Karpas-422 (cell line): ENCODE measurements at regions not wholly inside any gene's neighbourhood (a gene's known extent, or its start where the extent isn't known, plus 50 kb on each side); places are given as distances from the start of the nearest gene placed in this dataset.

ENCODE experiments used
- DNase-seq: peaks from one replicate; pipeline ENCODE4 v3.0.0-alpha.2; 2015
- H2AFZ ChIP-seq: fragments of 200-600 bp; sonication (generic); 2 replicates; pipeline ENCODE4 v1.6.1; 2014; ENCODE audit warnings: antibody characterized with exemption, low read length, mixed read lengths
- H3K27ac ChIP-seq: fragments of 200-600 bp; sonication (generic); 2 replicates; pipeline ENCODE4 v1.5.1; 2014; ENCODE audit warnings: mild to moderate bottlenecking, low read length, moderate library complexity
- H3K27me3 ChIP-seq: fragments of 200-600 bp; sonication (generic); 2 replicates; pipeline ENCODE4 v1.6.1; 2014; ENCODE audit warnings: low read length, mixed read lengths
- H3K36me3 ChIP-seq: fragments of 200-600 bp; sonication (generic); 2 replicates; pipeline ENCODE4 v1.6.1; 2014; ENCODE audit warnings: low read length, mixed read lengths; ENCODE audit not compliant: insufficient read depth
- H3K4me1 ChIP-seq: fragments of 200-600 bp; sonication (generic); 2 replicates; pipeline ENCODE4 v1.6.1; 2014; ENCODE audit warnings: mild to moderate bottlenecking, low read length, mixed read lengths
- H3K4me2 ChIP-seq: fragments of 200-600 bp; sonication (generic); 2 replicates; pipeline ENCODE4 v1.6.1; 2014; ENCODE audit warnings: low read length, low read depth, mild to moderate bottlenecking; ENCODE audit not compliant: poor library complexity, severe bottlenecking
- H3K4me3 ChIP-seq: fragments of 200-600 bp; sonication (generic); 2 replicates; pipeline ENCODE4 v1.5.1; 2014; ENCODE audit warnings: mild to moderate bottlenecking, antibody characterized with exemption, low read length, mixed read lengths
- H3K79me2 ChIP-seq: fragments of 200-600 bp; sonication (generic); 2 replicates; pipeline ENCODE4 v1.6.1; 2014; ENCODE audit warnings: mild to moderate bottlenecking, low read length, mixed read lengths
- H3K9ac ChIP-seq: fragments of 200-600 bp; sonication (generic); 2 replicates; pipeline ENCODE4 v1.6.0; 2014; ENCODE audit warnings: low read length
- H3K9me2 ChIP-seq: fragments of 200-600 bp; sonication (generic), shearing (Covaris generic); replicated peaks from 2 replicates; pipeline ENCODE4 v1.6.0; 2014; ENCODE audit warnings: mild to moderate bottlenecking, low read length, moderate library complexity; ENCODE audit not compliant: insufficient read depth
- H3K9me3 ChIP-seq: fragments of 300-700, 200-600 bp; sonication (generic); 2 replicates; pipeline ENCODE4 v1.6.1; 2014; ENCODE audit warnings: low read length, mixed read lengths
- H4K20me1 ChIP-seq: fragments of 200-600 bp; sonication (generic); 2 replicates; pipeline ENCODE4 v1.6.1; 2014; ENCODE audit warnings: mild to moderate bottlenecking, antibody characterized with exemption, low read length, low read depth; ENCODE audit not compliant: insufficient read depth

DNA sequence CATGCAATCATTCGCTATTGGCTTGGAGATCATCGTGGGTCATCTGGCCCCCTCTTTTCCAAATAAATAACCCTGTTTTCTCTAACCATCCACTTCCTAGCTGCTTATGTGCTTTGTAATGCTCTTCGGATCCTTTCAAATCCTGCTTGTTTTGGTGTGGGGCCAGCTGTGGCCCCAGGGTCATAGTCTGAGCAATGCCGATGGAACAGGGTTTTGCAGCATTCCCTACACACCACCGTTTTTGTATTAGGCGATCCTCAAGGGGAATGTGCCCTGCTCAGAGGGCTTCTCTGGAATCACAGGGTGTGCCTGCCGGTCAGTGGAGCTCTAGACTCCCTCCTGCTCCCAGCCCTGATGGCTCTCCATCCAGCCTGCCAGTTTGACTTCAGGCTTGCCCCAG, 78.1 kb upstream of the NRXN3 start:
- H3K4me2 ChIP-seq: no peak overlapping the region
- H4K20me1 ChIP-seq: no peaks in the 10 kb centered on the region
- H3K4me1 ChIP-seq: no peaks in the 10 kb centered on the region
- H3K36me3 ChIP-seq: no peaks in the 10 kb centered on the region
- H3K9me2 ChIP-seq: no peaks in the 10 kb centered on the region
- H3K9ac ChIP-seq: no peak overlapping the region
- H3K9me3 ChIP-seq: no peaks in the 10 kb centered on the region
- no peaks in the 10 kb centered on the region for H3K79me2 ChIP-seq
- 0 out of 2 replicates have a peak, but pooled peaks cover 2% of the 10 kb centered on the region for H3K27me3 ChIP-seq
- no peak overlapping the region for H2AFZ ChIP-seq
- DNase-seq: no peak
- no peak overlapping the region for H3K27ac ChIP-seq
- H3K4me3 ChIP-seq: no peak overlapping the region

GRCh38 chr14:78103271-78103670, 66.9 kb upstream of the NRXN3 start:
- H3K9ac ChIP-seq: no peak overlapping the region
- no peaks in the 10 kb centered on the region for H3K36me3 ChIP-seq
- no peak for DNase-seq
- H3K79me2 ChIP-seq: no peaks in the 10 kb centered on the region
- no peaks in the 10 kb centered on the region for H3K9me3 ChIP-seq
- no peak overlapping the region for H3K4me2 ChIP-seq
- no peaks in the 10 kb centered on the region for H3K9me2 ChIP-seq
- H3K4me1 ChIP-seq: no peaks in the 10 kb centered on the region
- H2AFZ ChIP-seq: no peak overlapping the region
- H4K20me1 ChIP-seq: no peaks in the 10 kb centered on the region
- no peaks in the 10 kb centered on the region for H3K27me3 ChIP-seq
- no peak overlapping the region for H3K27ac ChIP-seq
- no peak overlapping the region for H3K4me3 ChIP-seq

DNA sequence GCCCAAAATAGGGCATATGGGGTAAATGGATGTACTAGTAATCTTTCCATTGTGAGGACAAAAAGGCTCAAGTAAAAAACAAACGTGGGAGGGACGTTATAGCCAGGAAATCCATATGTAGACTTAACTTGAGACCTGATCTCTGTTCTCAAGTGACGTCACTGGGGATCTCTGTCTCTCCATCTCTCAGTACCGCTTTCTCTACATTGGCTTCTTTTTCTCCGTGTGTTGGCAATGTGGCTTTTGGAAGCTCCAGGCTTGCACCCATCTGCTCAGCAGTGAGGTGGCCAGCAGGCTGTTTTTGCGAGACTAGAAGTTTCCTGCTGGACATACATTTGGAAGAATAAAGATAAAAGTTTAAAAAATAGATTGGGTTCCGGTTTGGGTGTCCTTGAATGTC, 66.0 kb upstream of the NRXN3 start:
- no peaks in the 10 kb centered on the region for H3K79me2 ChIP-seq
- no peak overlapping the region for H3K4me3 ChIP-seq
- no peak overlapping the region for H3K27ac ChIP-seq
- no peaks in the 10 kb centered on the region for H3K27me3 ChIP-seq
- H3K4me1 ChIP-seq: no peaks in the 10 kb centered on the region
- no peak overlapping the region for H3K4me2 ChIP-seq
- no peak overlapping the region for H3K9ac ChIP-seq
- H4K20me1 ChIP-seq: no peaks in the 10 kb centered on the region
- no peak overlapping the region for H2AFZ ChIP-seq
- DNase-seq: no peak
- no peaks in the 10 kb centered on the region for H3K9me2 ChIP-seq
- no peaks in the 10 kb centered on the region for H3K36me3 ChIP-seq
- H3K9me3 ChIP-seq: no peaks in the 10 kb centered on the region

- Histone ChIP-seq H3K4me2 (no peak overlapping the region), H3K27me3 (no peaks in the 10 kb centered on the region), H3K9me3 (no peaks in the 10 kb centered on the region), H3K79me2 (no peaks in the 10 kb centered on the region), H2AFZ (no peak overlapping the region), H3K9ac (no peak overlapping the region), H3K36me3 (no peaks in the 10 kb centered on the region), H4K20me1 (no peaks in the 10 kb centered on the region), H3K4me1 (no peaks in the 10 kb centered on the region), H3K27ac (no peak overlapping the region), H3K9me2 (no peaks in the 10 kb centered on the region), H3K4me3 (no peak overlapping the region)
- no peak for DNase-seq
These were observed 65.5 kb upstream of the NRXN3 start for GRCh38 chr14:78104655-78105054.

- no peaks in the 10 kb centered on the region for H3K27me3 ChIP-seq
- no peak overlapping the region for H3K4me2 ChIP-seq
- no peaks in the 10 kb centered on the region for H3K9me2 ChIP-seq
- no peaks in the 10 kb centered on the region for H3K9me3 ChIP-seq
- H3K36me3 ChIP-seq: no peaks in the 10 kb centered on the region
- H2AFZ ChIP-seq: no peak overlapping the region
- no peaks in the 10 kb centered on the region for H3K4me1 ChIP-seq
- H3K27ac ChIP-seq: no peak overlapping the region
- H4K20me1 ChIP-seq: no peaks in the 10 kb centered on the region
- no peak overlapping the region for H3K9ac ChIP-seq
- no peaks in the 10 kb centered on the region for H3K79me2 ChIP-seq
- H3K4me3 ChIP-seq: no peak overlapping the region
- no peak for DNase-seq
These were observed 63.8 kb upstream of the NRXN3 start for GRCh38 chr14:78106381-78106780.

DNA sequence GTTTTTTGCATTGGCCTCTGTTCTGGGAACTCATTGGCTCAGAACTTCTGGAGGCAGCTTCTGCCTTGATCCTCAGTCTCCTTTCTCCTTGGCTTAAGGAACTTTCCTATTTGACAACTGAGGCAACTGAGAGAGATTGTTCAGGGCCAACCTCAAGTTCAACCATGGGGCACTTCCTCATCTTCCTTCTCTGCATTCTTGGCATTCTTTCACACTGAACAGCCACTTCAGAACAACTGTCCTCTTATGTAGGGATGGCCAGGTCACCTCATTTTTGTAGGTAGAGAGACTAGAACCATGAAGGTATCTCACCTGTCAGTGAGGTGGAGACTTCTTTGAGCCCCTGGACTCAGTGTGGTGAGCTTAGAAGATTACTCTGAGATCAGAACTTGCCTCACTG, 63.0 kb upstream of the NRXN3 start:
- DNase-seq: no peak
- Histone ChIP-seq H3K4me2 (no peak overlapping the region), H3K27ac (no peak overlapping the region), H3K79me2 (no peaks in the 10 kb centered on the region), H3K4me3 (no peak overlapping the region), H4K20me1 (no peaks in the 10 kb centered on the region), H3K27me3 (no peaks in the 10 kb centered on the region), H3K9me3 (no peaks in the 10 kb centered on the region), H3K9me2 (no peaks in the 10 kb centered on the region), H3K4me1 (no peaks in the 10 kb centered on the region), H2AFZ (no peak overlapping the region), H3K36me3 (no peaks in the 10 kb centered on the region), H3K9ac (no peak overlapping the region)

DNA sequence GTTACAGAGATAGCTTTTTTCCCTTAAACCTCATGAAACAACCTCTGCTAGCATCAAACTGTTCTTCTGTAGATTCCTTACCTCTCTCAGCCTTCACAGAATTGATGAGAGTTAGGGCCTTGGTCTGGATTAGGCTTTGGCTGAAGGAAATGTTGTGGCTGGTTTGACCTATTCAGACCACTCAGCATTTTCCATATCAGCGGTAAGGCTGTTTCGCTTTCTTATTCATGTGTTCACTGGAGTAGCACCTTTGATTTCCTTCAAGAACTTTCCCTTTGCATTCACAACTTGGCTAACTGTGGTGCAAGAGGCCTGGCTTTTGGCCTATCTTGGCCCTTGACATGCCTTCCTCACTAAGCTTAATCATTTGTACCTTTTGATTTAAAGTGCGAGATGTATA, 50.7 kb upstream of the NRXN3 start:
- no peak for DNase-seq
- H3K79me2 ChIP-seq: no peaks in the 10 kb centered on the region
- no peak overlapping the region for H3K27ac ChIP-seq
- H2AFZ ChIP-seq: no peak overlapping the region
- no peaks in the 10 kb centered on the region for H3K9me2 ChIP-seq
- H3K4me3 ChIP-seq: no peak overlapping the region
- H3K27me3 ChIP-seq: no peaks in the 10 kb centered on the region
- no peak overlapping the region for H3K4me2 ChIP-seq
- no peaks in the 10 kb centered on the region for H3K4me1 ChIP-seq
- no peaks in the 10 kb centered on the region for H3K36me3 ChIP-seq
- no peaks in the 10 kb centered on the region for H3K9me3 ChIP-seq
- H3K9ac ChIP-seq: no peak overlapping the region
- no peaks in the 10 kb centered on the region for H4K20me1 ChIP-seq
